ENCODE measurements at regions not wholly inside any gene's neighbourhood (a gene's known extent, or its start where the extent isn't known, plus 50 kb on each side); places are given as distances from the start of the nearest gene placed in this dataset.
"Not testable (repeated sequence)": the region's sequence is repeated elsewhere in the genome, so short reads cannot be mapped to it uniquely, and the experiment has no call there.

DNA sequence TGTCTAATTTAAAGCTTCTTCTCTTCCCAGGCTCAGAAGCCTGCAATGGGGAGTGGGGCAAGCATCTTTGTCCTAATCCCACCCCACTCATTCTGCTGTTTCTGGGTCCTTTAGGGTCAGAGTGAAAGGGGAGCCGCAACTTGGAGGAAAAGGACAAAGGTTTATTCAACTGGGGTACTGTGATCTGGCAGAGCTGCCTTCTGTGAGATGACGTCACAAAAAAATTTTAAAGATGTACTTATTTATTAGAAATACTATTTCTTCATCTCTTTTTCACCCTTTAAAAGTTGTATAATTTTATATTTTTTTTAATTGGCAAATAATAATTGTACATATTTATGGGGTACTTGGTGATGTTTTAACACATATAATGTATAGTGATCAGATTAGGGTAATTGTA lies 302.6 kb downstream of the TDRD3 start:
- DNase-seq: no peak

GRCh38 chr13:60696602-60697001 lies 299.6 kb downstream of the TDRD3 start:
- DNase-seq: no peak

DNA sequence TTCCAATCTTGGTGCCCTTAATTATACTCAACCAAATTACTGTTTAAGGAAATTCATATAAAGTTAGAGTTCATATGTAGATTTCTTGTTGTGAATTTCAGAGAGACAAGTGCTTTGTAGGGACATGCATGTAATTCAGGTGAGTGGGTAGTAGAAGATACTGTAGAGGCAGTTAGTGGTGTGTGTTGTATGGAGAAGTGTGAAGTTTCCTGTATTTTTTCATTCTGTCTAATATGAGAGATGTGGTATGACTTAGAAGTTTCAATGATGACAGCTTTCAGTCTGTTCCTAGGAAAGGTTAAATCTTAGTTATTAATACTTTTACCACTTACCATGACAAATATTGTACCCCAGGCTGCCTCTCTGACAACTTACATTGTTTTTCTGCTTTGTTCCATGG lies 294.2 kb downstream of the TDRD3 start:
- no peak for DNase-seq

GRCh38 chr13:60690604-60691003 lies 293.6 kb downstream of the TDRD3 start:
- DNase-seq: no peak

DNA sequence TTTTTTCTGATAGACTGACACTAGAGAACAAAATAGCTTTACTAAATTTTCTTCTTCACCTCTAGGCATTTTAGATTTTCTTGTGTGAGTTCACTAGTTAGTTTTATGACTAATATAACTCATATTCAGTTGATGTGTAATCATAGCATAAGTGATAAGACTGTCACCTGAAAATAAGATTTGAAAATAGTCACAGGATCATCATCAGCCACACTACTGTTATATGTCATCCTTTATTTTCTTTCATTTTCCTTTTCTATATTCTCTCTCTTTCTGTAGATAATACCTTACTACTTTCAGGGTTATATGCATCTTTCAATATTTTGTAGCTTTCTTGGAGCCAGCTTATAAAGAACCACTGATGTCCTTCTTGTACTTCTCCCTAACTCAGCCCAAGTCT lies 292.6 kb downstream of the TDRD3 start:
- no peak for DNase-seq

- no peak for DNase-seq
Measured at GRCh38 chr13:60689076-60689475, 292.1 kb downstream of the TDRD3 start.

GRCh38 chr13:60679928-60680694 lies 283.1 kb downstream of the TDRD3 start:
- DNase-seq: no peak

GRCh38 chr13:60679131-60679530 lies 282.1 kb downstream of the TDRD3 start:
- DNase-seq: no peak

DNA sequence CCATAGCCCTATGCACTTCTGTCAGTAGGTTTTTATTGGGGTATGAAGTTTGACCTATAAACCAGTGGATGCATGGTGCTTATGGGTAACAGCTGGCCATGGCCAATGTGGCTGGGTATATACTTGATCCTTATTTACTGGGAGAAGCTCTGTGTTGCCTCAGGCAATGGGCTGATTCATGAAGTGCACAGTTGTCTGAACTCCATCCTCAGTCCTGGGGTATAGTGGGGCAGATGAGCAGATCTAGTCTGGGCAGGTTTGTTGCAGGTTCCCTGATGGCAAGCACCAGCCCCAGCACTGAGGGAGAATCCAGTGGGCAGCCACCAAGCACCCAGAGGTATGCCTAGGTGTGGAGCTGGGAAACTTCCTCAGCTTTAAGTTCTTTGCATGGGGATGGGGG lies 274.4 kb downstream of the TDRD3 start:
- DNase-seq: no peak

GRCh38 chr13:60663788-60664187 lies 266.8 kb downstream of the TDRD3 start:
- no peak for DNase-seq

GRCh38 chr13:60662595-60662994 lies 265.6 kb downstream of the TDRD3 start:
- DNase-seq: no peak

- DNase-seq: peak in 3 of 58 donors; percentile 4 to 14 (median 7)
Measured at GRCh38 chr13:60661521-60661920, 264.5 kb downstream of the TDRD3 start.

DNA sequence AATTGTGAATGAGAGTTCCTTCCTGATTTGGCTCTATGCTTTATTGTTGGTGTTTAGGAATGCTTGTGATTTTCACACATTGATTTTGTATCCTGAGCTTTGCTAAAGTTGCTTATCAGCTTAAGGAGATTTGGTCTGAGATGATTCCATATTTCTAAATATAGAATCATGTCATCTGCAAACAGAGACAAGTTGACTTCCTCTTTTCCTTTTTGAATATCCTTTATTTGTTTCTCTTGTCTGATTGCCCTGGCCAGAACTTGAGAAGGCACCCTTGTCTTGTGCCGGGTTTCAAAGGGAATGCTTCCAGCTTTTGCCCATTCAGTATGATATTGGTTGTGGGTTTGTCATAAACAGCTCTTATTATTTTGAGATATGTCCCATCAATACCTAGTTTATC lies 260.6 kb downstream of the TDRD3 start:
- DNase-seq: not testable (repeated sequence)

DNA sequence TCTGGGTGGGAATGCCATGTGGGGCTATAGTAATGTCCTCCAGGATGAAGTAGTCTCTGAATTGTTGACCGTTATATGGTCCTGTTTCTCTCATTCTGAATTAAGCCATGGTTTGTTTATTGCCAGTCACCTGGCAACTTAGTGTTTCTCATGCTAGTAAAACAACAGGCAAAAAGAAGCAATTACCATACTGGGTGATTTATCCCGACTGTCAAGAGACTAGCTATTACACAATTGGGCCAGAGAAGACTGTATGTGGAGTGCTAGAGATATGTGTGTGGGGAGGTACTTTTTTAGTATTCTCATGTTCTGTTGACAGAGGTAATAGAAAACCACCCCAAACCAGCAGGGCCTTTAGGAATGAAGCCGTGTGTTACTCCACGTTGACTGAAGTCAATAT lies 258.2 kb downstream of the TDRD3 start:
- DNase-seq: no peak

DNA sequence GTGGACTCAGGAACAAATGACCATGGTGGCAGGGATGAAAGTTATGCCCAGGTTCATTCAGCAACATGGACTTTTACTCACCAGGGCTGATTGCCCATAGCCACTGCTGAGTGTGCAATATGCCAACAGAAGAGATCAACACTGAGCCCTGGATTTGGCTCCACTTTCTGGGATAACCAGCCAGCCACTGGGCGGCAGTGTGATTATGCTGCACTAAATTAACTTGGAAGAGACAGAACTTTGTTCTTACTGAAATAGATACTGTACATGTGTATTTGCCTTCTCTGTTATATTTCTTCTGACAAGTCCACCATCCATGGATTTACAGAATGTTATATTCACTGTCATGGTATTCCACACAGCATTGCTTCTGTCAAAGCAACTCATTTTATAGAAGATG lies 257.4 kb downstream of the TDRD3 start:
- DNase-seq: peak in 37 of 58 donors; percentile 1 to 57 (median 15)

- DNase-seq: no peak
Measured at GRCh38 chr13:60647547-60647946, 250.5 kb downstream of the TDRD3 start.

DNA sequence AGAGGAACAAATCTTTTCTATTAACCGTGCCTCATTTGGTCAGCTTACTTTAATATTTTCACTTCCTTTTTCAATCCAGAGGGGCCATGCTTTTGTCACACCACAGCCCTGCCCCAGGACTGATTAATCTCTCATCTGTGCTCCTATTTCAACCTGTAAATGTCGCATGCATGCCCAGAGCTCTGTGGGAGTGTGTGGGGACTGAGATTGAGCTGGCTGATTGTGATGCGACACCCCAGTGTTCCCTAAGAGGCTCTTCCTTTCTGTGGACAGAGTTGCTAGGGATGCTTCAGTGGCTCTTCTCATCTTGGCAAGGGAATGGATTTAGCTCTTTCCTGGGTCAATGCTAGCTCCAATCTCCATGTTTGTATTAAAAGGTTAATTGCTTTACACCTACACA lies 249.6 kb downstream of the TDRD3 start:
- no peak for DNase-seq

- DNase-seq: no peak
Measured at GRCh38 chr13:60645676-60646075, 248.7 kb downstream of the TDRD3 start.

- DNase-seq: no peak
Measured at GRCh38 chr13:60642552-60642951, 245.5 kb downstream of the TDRD3 start.

DNA sequence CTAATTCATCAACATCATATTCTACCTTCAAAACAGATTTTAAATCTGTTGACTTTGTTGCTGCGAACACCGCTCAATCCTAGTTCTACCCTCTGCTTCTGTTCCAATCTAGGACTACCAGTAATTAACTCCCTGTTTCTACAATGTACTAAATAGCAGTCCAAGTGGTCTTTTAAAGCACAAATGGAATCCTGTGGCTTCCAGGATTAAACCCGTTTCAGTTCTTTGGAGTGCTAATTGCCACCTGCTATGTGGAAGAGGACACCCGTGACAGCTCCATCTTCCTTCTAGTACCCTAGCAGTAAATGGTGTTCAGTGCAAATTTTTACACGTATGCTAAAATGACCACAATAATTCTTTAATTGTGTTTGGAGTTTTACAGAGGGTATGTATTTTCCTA lies 232.1 kb downstream of the TDRD3 start:
- DNase-seq: no peak

DNA sequence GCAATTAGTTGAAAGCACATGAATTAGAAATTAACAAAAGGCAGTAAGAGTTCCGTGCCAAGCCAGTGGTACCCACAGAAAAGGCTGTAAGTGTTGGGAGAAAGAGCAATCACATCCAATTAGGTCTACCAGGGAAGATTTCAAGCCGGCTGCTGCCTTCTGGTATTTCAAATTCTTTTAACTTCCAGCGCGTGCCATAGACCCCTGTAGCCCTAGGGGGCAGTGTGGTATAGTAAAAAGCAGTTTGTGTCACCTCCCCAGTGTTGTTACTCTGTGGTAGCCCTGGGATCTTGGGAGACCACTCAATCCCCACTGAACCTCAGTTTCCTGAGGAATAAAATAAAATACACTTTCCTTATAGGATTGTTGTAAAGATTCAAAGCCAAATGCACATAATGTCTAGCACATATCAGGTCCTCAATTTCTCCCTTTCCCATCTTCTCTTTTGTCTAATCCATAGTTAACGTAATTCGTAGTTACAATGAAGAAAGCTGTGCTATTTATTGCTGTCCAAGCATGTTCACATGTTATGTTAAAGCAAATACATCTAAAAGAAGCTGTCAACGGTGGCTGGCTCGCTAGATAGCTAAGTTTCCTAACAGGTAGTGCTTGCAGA lies 230.2 kb downstream of the TDRD3 start:
- peak in 23 of 58 donors; percentile 0 to 24 (median 8) for DNase-seq

All from anterior cingulate cortex (tissue), 58 donors.